ENCODE measurements at regions not wholly inside any gene's neighbourhood (a gene's known extent, or its start where the extent isn't known, plus 50 kb on each side); places are given as distances from the start of the nearest gene placed in this dataset.

- TF ChIP-seq CHD2 (IDR thresholded peaks at IDR 0.05; ENCODE audit: low read length), result no peak
Measured at GRCh38 chr5:66339896-66340295, 195.8 kb downstream of the SREK1 start (continued).

- CTCF ChIA-PET (ENCODE audit: partially characterized antibody), result interaction anchor here (1.9 to 5.4 kb wide), 2 partner anchors 21 to 34 kb away, joined by 4 to 36 read pairs; no protein-coding TSS in a partner anchor
- Histone ChIP-seq H4K20me1 (replicated peaks in 1 of 2; ENCODE audit: control insufficient read depth in 1 of 2, insufficient read depth in 2 of 2, low read length in 2 of 2) (no peaks in the 10 kb centered on the region), H2AFZ (ENCODE audit: low read length) (no peak overlapping the region), H3K18ac (ENCODE audit: extremely low read depth, low read length) (no peak overlapping the region), H2BK20ac (ENCODE audit: low read length) (no peak overlapping the region), H3K23me2 (ENCODE audit: low read depth, low read length) (no peaks in the 10 kb centered on the region), H3K79me1 (ENCODE audit: low read depth, low read length) (no peaks in the 10 kb centered on the region), H2AK5ac (ENCODE audit: low read depth, low read length) (no peak overlapping the region), H3K36me3 (ENCODE audit: control insufficient read depth in 2 of 4, insufficient read depth in 4 of 4, low read length in 3 of 4) (no peaks in the 10 kb centered on the region), H3K56ac (replicated peaks; ENCODE audit: insufficient read length, low read depth, low read length) (no peak overlapping the region), H2BK5ac (ENCODE audit: low read depth, low read length) (no peak overlapping the region), H3K9me3 (ENCODE audit: insufficient read depth in 2 of 2, low read depth in 1 of 2, low read length in 1 of 2) (no peaks in the 10 kb centered on the region), H3K9ac (replicated peaks in 1 of 4; ENCODE audit: extremely low read depth in 1 of 4, low read depth in 3 of 4, low read length in 3 of 4) (no peak overlapping the region), H3K4me3 (ENCODE audit: extremely low read depth in 1 of 4, insufficient read depth in 2 of 4, low read depth in 3 of 4, low read length in 4 of 4) (no peak overlapping the region), H4K5ac (ENCODE audit: insufficient read length, low read depth, low read length) (no peak overlapping the region), H2BK15ac (ENCODE audit: low read length) (no peak overlapping the region), H3K14ac (ENCODE audit: insufficient read length) (no peak overlapping the region), H3K4me2 (ENCODE audit: insufficient read depth in 1 of 2, low read depth in 2 of 2, low read length in 2 of 2) (no peak overlapping the region), H4K8ac (ENCODE audit: extremely low read depth, insufficient read depth, low read length) (no peak overlapping the region), H3K4me1 (replicated peaks in 1 of 4; ENCODE audit: control insufficient read depth in 3 of 4, insufficient read depth in 4 of 4, low read length in 3 of 4) (peaks cover 0 to 3% (median 1%) of the 10 kb centered on the region in 4 experiments; a peak in 3 of 7 replicates), H3K23ac (ENCODE audit: insufficient read length) (no peak overlapping the region), H3K79me2 (ENCODE audit: control insufficient read depth in 1 of 2, insufficient read depth in 2 of 2, low read length in 2 of 2) (no peaks in the 10 kb centered on the region), H2BK120ac (replicated peaks; ENCODE audit: low read depth, low read length) (no peak overlapping the region), H4K91ac (replicated peaks; ENCODE audit: insufficient read length, low read length) (no peak overlapping the region), H3K27me3 (replicated peaks in 1 of 4; ENCODE audit: control insufficient read depth in 3 of 4, extremely low read depth in 1 of 4, insufficient read depth in 3 of 4, low read length in 3 of 4) (no peaks in the 10 kb centered on the region), H3K27ac (ENCODE audit: low read depth, low read length) (no peak overlapping the region), H3K4ac (replicated peaks; ENCODE audit: insufficient read length, low read depth, low read length) (no peak overlapping the region), H2BK12ac (ENCODE audit: low read depth, low read length) (no peak overlapping the region)
- DNase-seq (ENCODE audit: low read depth in 1 of 2, low spot score in 2 of 2) (no peak), FAIRE-seq (no peak)
- TF ChIP-seq FOSL1 (IDR thresholded peaks at IDR 0.05; ENCODE audit: insufficient read depth, low read depth, low read length) (no peak), HDAC6 (IDR thresholded peaks at IDR 0.05; ENCODE audit: low read depth, low read length) (no peak), EZH2 (IDR thresholded peaks at IDR 0.05; ENCODE audit: low read depth, low read length, severe bottlenecking) (no peak), SP4 (IDR thresholded peaks at IDR 0.05; ENCODE audit: low read length) (no peak), TCF12 (IDR thresholded peaks at IDR 0.05; ENCODE audit: low read depth, low read length) (no peak)
- WGBS, 2 experiments (ENCODE audit: extremely low coverage in 1 of 2, insufficient coverage in 1 of 2, insufficient read length in 1 of 2, insufficient replicate concordance in 2 of 2, low coverage in 1 of 2, low lambda C conversion rate in 2 of 2, missing lambda C conversion rate in 1 of 2), result 91% methylated on average over 1 of the region's 1 CpG; no CpG with 5 or more reads in 1 of the 2 experiments
- POLR2A ChIA-PET (ENCODE audit: partially characterized antibody), result no interaction called here
Measured at GRCh38 chr5:66340786-66341185, 196.7 kb downstream of the SREK1 start.
